ENCODE measurements at regions not wholly inside any gene's neighbourhood (a gene's known extent, or its start where the extent isn't known, plus 50 kb on each side); places are given as distances from the start of the nearest gene placed in this dataset.

GRCh38 chr3:105093371-105094252 lies 273.1 kb upstream of the ALCAM start:
- H3K27me3 ChIP-seq (ENCODE audit: control insufficient read depth, insufficient read depth, low read length): no peaks in the 10 kb centered on the region; the same call in 1 of the 2 replicates
- H3K36me3 ChIP-seq (ENCODE audit: control insufficient read depth, insufficient read depth, low read length): no peaks in the 10 kb centered on the region
- POLR2A ChIA-PET: no interaction called here
- DNase-seq (ENCODE audit: low read depth): no peak
- no peak overlapping the region for H3K4me3 ChIP-seq (ENCODE audit: low read depth, low read length)
- CTCF ChIA-PET: no interaction called here
- no peak for TF ChIP-seq CTCF (IDR thresholded peaks at IDR 0.05; ENCODE audit: insufficient read depth, low read depth, low read length)

- no peak for DNase-seq (ENCODE audit: low read depth)
- TF ChIP-seq CTCF (IDR thresholded peaks at IDR 0.05; ENCODE audit: insufficient read depth, low read depth, low read length): no peak
- Histone ChIP-seq H3K36me3 (ENCODE audit: control insufficient read depth, insufficient read depth, low read length) (no peaks in the 10 kb centered on the region), H3K27me3 (ENCODE audit: control insufficient read depth, insufficient read depth, low read length) (no peaks in the 10 kb centered on the region; the same call in 1 of the 2 replicates), H3K4me3 (ENCODE audit: low read depth, low read length) (no peak overlapping the region)
- CTCF ChIA-PET: interaction anchor here (0.6 kb wide), 2 partner anchors 825 to 1189 kb away, joined by 3 read pairs; no protein-coding TSS in a partner anchor
- POLR2A ChIA-PET: no interaction called here
Observed at GRCh38 chr3:105094588-105094987, 272.1 kb upstream of the ALCAM start.

- CTCF ChIA-PET: interaction anchor here (0.7 kb wide), 1 partner anchor 10 kb away, joined by 3 read pairs; no protein-coding TSS in a partner anchor
- no peak overlapping the region for H3K4me3 ChIP-seq (ENCODE audit: low read depth, low read length)
- H3K36me3 ChIP-seq (ENCODE audit: control insufficient read depth, insufficient read depth, low read length): no peaks in the 10 kb centered on the region
- POLR2A ChIA-PET: no interaction called here
- DNase-seq (ENCODE audit: low read depth): no peak
- peaks cover 1% of the 10 kb centered on the region; the same call in 1 of the 2 replicates for H3K27me3 ChIP-seq (ENCODE audit: control insufficient read depth, insufficient read depth, low read length)
- TF ChIP-seq CTCF (IDR thresholded peaks at IDR 0.05; ENCODE audit: insufficient read depth, low read depth, low read length): no peak
Observed at GRCh38 chr3:105096071-105096470, 270.6 kb upstream of the ALCAM start.

GRCh38 chr3:105101603-105102002 lies 265.1 kb upstream of the ALCAM start:
- ChIA-PET POLR2A (no interaction called here), CTCF (no interaction called here)
- no peak for DNase-seq (ENCODE audit: low read depth)
- Histone ChIP-seq H3K27me3 (ENCODE audit: control insufficient read depth, insufficient read depth, low read length) (0 out of 2 replicates have a peak, but pooled peaks cover 3% of the 10 kb centered on the region), H3K36me3 (ENCODE audit: control insufficient read depth, insufficient read depth, low read length) (no peaks in the 10 kb centered on the region), H3K4me3 (ENCODE audit: low read depth, low read length) (no peak overlapping the region)
- no peak for TF ChIP-seq CTCF (IDR thresholded peaks at IDR 0.05; ENCODE audit: insufficient read depth, low read depth, low read length)

- no peak for TF ChIP-seq CTCF (IDR thresholded peaks at IDR 0.05; ENCODE audit: insufficient read depth, low read depth, low read length)
- 0 out of 2 replicates have a peak, but pooled peaks cover 3% of the 10 kb centered on the region for H3K27me3 ChIP-seq (ENCODE audit: control insufficient read depth, insufficient read depth, low read length)
- no peaks in the 10 kb centered on the region for H3K36me3 ChIP-seq (ENCODE audit: control insufficient read depth, insufficient read depth, low read length)
- CTCF ChIA-PET: interaction anchor here (1.3 kb wide), 1 partner anchor 9 kb away, joined by 3 read pairs; no protein-coding TSS in a partner anchor
- no peak overlapping the region for H3K4me3 ChIP-seq (ENCODE audit: low read depth, low read length)
- POLR2A ChIA-PET: no interaction called here
- DNase-seq (ENCODE audit: low read depth): no peak
Observed at GRCh38 chr3:105103139-105103538, 263.6 kb upstream of the ALCAM start.

Measured in BJ (cell line).